HEK293 (cell line): ENCODE measurements at regions not wholly inside any gene's neighbourhood (a gene's known extent, or its start where the extent isn't known, plus 50 kb on each side); places are given as distances from the start of the nearest gene placed in this dataset.

Source experiments
- CTCF ChIP-seq: fragments of 450-650 bp; formaldehyde crosslinking; IDR thresholded peaks from 2 replicates; pipeline ENCODE4 v1.5.1; 2016; ENCODE audit warnings: missing biosample characterization, missing genetic modification characterization
- ZNF692 ChIP-seq: fragments of 450-650 bp; formaldehyde crosslinking; IDR thresholded peaks from 2 replicates; pipeline ENCODE4 v1.5.1; 2016; ENCODE audit warnings: missing biosample characterization, missing genetic modification characterization
- ZNF776 ChIP-seq: fragments of 450-650 bp; formaldehyde crosslinking; IDR thresholded peaks from 2 replicates; pipeline ENCODE4 v1.5.0; 2017; ENCODE audit warnings: missing biosample characterization, missing genetic modification characterization, borderline replicate concordance

- no peak for TF ChIP-seq ZNF692
- no peak for TF ChIP-seq CTCF (tag by site-specific recombination)
- TF ChIP-seq ZNF776 (tag by site-specific recombination): no peak
These were observed 221.5 kb upstream of the DAAM1 start for GRCh38 chr14:58966997-58967396.
